Activated T-cell treated with anti-CD3 and anti-CD28 coated beads, Interleukin-2, amount 50 U/mL, for 4 hours (primary cell): ENCODE measurements at regions not wholly inside any gene's neighbourhood (a gene's known extent, or its start where the extent isn't known, plus 50 kb on each side); places are given as distances from the start of the nearest gene placed in this dataset.

Experiments
- ATAC-seq, 2 donors: fragments of 200-7000 bp; cut with Tn5 transposase; one replicate each; pipeline ENCODE4 v1.10.0; 2021
- DNase-seq: peaks from one replicate; pipeline ENCODE4 v3.0.0-alpha.2; 2020
- H3K27me3 Mint-ChIP-seq: one replicate; pipeline ENCODE4 v1.8.0; 2021; ENCODE audit warnings: low read depth, mixed read lengths
- H3K36me3 Mint-ChIP-seq: one replicate; pipeline ENCODE4 v1.8.0; 2022; ENCODE audit warnings: mixed read lengths; ENCODE audit not compliant: insufficient read depth
- H3K4me1 Mint-ChIP-seq: one replicate; pipeline ENCODE4 v1.8.0; 2021; ENCODE audit warnings: low read depth, mixed read lengths
- H3K4me3 Mint-ChIP-seq: one replicate; pipeline ENCODE4 v1.8.0; 2021; ENCODE audit warnings: mild to moderate bottlenecking, moderate library complexity, mixed read lengths
- H3K9me3 Mint-ChIP-seq: one replicate; pipeline ENCODE4 v1.8.0; 2021; ENCODE audit warnings: mixed read lengths

GRCh38 chr11:70869054-70869453 is 383.3 kb downstream of the SHANK2 start:
- H3K4me3 Mint-ChIP-seq = no peak overlapping the region

DNA sequence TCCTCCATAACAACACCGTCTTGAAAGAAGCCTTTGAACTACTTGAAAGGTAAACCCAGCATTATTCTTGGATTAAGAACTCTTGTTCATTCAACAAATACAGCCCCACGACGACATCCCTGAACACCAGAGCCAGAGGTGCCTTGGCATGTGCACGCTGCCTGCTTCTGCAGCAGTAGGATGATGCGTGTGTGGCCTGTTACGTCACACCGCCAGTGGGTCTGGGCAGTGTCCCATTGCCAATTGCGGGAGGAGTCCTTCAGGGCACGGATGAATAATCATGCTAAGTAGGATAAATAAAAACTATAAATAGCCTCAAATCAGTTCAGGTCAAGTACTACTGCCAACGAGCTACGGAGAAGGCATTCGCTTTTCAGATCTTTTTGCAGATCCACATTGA is 380.5 kb downstream of the SHANK2 start:
- ATAC-seq = no peak
- Mint-ChIP-seq H3K36me3 (no peaks in the 10 kb centered on the region), H3K4me1 (no peaks in the 10 kb centered on the region), H3K27me3 (peaks cover 8% of the 10 kb centered on the region), H3K4me3 (no peak overlapping the region), H3K9me3 (no peaks in the 10 kb centered on the region)
- no peak for DNase-seq

More at GRCh38 chr11:70869054-70869453, 383.3 kb downstream of the SHANK2 start:
- H3K4me1 Mint-ChIP-seq = no peaks in the 10 kb centered on the region
- no peak for DNase-seq
- peaks cover 10% of the 10 kb centered on the region for H3K27me3 Mint-ChIP-seq
- H3K36me3 Mint-ChIP-seq = no peaks in the 10 kb centered on the region
- ATAC-seq = no peak
- no peaks in the 10 kb centered on the region for H3K9me3 Mint-ChIP-seq

DNA sequence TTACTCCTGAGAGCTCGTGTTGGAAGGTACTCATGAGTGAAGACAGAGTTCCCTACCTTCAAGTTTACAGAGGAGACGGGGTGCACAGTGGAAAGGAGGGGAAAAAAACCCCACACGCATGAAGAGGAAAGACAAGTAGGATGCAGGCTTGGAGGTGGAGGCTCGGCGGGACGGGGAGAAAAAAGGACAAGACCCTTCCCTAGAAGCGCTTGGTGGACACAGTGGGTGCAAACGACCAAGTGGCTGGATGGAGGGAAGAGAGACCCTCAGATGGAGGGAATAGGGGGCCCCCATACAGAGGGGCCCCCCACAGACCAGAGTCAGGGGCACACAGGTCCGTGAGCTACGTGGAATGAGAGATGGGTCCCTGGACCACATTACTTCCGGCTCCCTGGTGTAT is 380.1 kb downstream of the SHANK2 start:
- no peaks in the 10 kb centered on the region for H3K9me3 Mint-ChIP-seq
- no peaks in the 10 kb centered on the region for H3K36me3 Mint-ChIP-seq
- peaks cover 8% of the 10 kb centered on the region for H3K27me3 Mint-ChIP-seq
- no peak overlapping the region for H3K4me3 Mint-ChIP-seq
- DNase-seq = no peak
- no peaks in the 10 kb centered on the region for H3K4me1 Mint-ChIP-seq
- ATAC-seq = no peak

- Mint-ChIP-seq H3K4me1 (no peaks in the 10 kb centered on the region), H3K27me3 (peaks cover 8% of the 10 kb centered on the region), H3K9me3 (no peaks in the 10 kb centered on the region), H3K36me3 (no peaks in the 10 kb centered on the region), H3K4me3 (no peak overlapping the region)
- DNase-seq (no peak), ATAC-seq (no peak)
Measured at GRCh38 chr11:70872955-70873735, 379.2 kb downstream of the SHANK2 start.

DNA sequence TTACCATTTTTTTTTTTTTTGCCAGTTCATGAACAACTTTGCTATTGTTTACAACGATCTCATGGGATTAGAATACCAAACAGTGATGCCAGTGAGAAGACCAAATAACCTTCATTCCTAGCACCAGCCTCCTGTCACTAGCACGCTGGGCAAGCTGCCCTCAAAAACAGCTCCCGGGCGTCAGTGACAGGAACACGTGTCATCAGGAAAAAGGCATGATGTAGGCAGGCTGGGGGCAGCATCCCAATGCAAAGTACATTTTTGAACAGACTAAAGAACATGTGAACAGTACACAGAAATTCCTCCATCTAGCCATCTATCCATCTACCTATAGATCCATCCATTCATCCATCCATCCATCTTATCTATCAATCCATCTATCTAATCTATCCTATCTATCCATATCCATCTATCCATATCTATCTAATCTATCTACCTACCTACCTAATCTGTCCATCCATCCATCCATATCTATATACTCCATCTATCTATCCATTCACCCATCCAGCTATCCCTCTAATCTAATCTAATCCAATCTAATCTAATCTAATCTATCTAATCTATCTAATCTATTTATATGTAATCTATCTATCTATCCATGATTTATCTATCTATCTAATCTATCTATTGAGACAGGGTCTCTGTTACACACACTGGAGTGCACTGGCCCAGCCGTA is 378.5 kb downstream of the SHANK2 start:
- Mint-ChIP-seq H3K27me3 (peaks cover 8% of the 10 kb centered on the region), H3K36me3 (no peaks in the 10 kb centered on the region), H3K9me3 (no peaks in the 10 kb centered on the region), H3K4me3 (no peak overlapping the region), H3K4me1 (no peaks in the 10 kb centered on the region)
- ATAC-seq (no peak), DNase-seq (no peak)

DNA sequence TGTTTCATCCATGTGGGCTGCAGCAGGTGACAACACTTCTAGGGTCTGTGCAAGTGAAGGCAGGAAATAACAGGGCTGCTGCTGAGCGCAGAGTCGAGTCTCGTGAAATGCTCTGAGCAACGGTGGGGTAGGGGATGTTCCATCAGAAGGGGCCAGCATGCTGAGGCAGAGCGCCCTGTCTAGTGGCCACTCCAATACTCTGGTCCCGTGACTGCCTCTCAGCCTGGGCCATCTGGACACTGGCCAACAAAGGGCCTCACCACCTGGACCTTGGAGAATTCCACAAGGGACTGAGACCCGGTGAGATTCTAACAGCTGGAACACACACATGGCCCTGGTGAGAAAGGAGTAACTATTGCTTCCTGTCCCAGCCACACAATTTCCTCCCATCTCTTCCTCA is 375.7 kb downstream of the SHANK2 start:
- no peaks in the 10 kb centered on the region for H3K9me3 Mint-ChIP-seq

GRCh38 chr11:70877151-70877550 is 375.2 kb downstream of the SHANK2 start:
- no peak for ATAC-seq
- DNase-seq = no peak
- H3K4me1 Mint-ChIP-seq = no peaks in the 10 kb centered on the region
- peaks cover 5% of the 10 kb centered on the region for H3K27me3 Mint-ChIP-seq
- H3K9me3 Mint-ChIP-seq = no peaks in the 10 kb centered on the region
- no peak overlapping the region for H3K4me3 Mint-ChIP-seq
- no peaks in the 10 kb centered on the region for H3K36me3 Mint-ChIP-seq

More for the DNA sequence above, 375.7 kb downstream of the SHANK2 start:
- Mint-ChIP-seq H3K27me3 (peaks cover 8% of the 10 kb centered on the region), H3K4me1 (no peaks in the 10 kb centered on the region), H3K4me3 (no peak overlapping the region), H3K36me3 (no peaks in the 10 kb centered on the region)
- DNase-seq = no peak
- ATAC-seq = no peak

DNA sequence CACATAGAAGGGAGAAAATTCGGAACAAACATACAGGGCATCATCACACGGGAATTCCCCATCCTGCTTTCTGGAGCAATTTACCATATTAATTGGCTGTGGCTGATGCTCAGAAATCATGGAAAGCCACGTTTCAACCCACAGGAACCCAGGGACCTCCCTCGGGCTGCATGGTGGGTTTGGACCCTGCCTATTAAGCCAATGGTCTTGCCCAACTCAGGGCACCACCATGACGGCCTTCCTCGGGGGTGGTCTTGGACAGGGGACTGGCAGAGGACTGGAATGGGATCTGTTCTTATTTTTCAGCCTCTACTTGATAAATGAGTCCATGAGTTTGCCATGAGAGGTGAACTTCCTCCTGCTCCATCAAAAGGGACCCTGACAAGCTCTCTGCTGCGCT is 374.0 kb downstream of the SHANK2 start:
- Mint-ChIP-seq H3K4me3 (no peak overlapping the region), H3K27me3 (peaks cover 6% of the 10 kb centered on the region), H3K9me3 (no peaks in the 10 kb centered on the region), H3K36me3 (no peaks in the 10 kb centered on the region), H3K4me1 (no peaks in the 10 kb centered on the region)
- ATAC-seq (no peak), DNase-seq (no peak)

- peaks cover 2% of the 10 kb centered on the region for H3K27me3 Mint-ChIP-seq
- H3K9me3 Mint-ChIP-seq = no peaks in the 10 kb centered on the region
- no peaks in the 10 kb centered on the region for H3K4me1 Mint-ChIP-seq
Measured at GRCh38 chr11:70879601-70880285, 372.6 kb downstream of the SHANK2 start.

GRCh38 chr11:70880416-70880815 is 372.0 kb downstream of the SHANK2 start:
- ATAC-seq = no peak
- no peaks in the 10 kb centered on the region for H3K4me1 Mint-ChIP-seq
- H3K4me3 Mint-ChIP-seq = no peak overlapping the region
- peaks cover 4% of the 10 kb centered on the region for H3K27me3 Mint-ChIP-seq
- no peak for DNase-seq
- no peaks in the 10 kb centered on the region for H3K36me3 Mint-ChIP-seq
- no peaks in the 10 kb centered on the region for H3K9me3 Mint-ChIP-seq

More at GRCh38 chr11:70879601-70880285, 372.6 kb downstream of the SHANK2 start:
- Mint-ChIP-seq H3K36me3 (no peaks in the 10 kb centered on the region), H3K4me3 (no peak overlapping the region)
- ATAC-seq = no peak
- no peak for DNase-seq

- Mint-ChIP-seq H3K4me1 (no peaks in the 10 kb centered on the region), H3K27me3 (peaks cover 4% of the 10 kb centered on the region), H3K36me3 (no peaks in the 10 kb centered on the region), H3K4me3 (no peak overlapping the region), H3K9me3 (no peaks in the 10 kb centered on the region)
- no peak for DNase-seq
- ATAC-seq = no peak
Measured at GRCh38 chr11:70881948-70882715, 370.2 kb downstream of the SHANK2 start.

DNA sequence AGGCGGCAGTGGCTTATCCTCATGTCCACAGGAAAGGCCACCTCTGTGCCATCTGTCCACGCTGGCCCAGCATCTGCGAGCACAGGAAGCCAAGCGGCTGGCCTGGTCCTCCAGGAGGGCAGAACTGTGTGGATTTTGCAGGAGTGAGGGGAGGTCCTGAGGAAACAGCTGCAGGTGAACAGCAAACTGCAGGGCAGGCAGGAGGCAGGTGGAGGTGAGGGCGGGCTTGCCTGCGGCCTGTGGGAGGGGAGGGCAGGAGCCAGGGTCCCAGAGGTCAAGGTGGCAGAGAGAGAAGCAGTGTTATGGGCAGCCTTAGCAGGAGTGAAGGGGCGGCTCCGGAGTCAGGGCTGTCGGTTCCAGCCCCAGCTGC is 369.7 kb downstream of the SHANK2 start:
- no peaks in the 10 kb centered on the region for H3K36me3 Mint-ChIP-seq
- H3K9me3 Mint-ChIP-seq = no peaks in the 10 kb centered on the region
- ATAC-seq (no peak), DNase-seq (no peak)
- no peak overlapping the region for H3K4me3 Mint-ChIP-seq
- H3K4me1 Mint-ChIP-seq = no peaks in the 10 kb centered on the region
- peaks cover 4% of the 10 kb centered on the region for H3K27me3 Mint-ChIP-seq

DNA sequence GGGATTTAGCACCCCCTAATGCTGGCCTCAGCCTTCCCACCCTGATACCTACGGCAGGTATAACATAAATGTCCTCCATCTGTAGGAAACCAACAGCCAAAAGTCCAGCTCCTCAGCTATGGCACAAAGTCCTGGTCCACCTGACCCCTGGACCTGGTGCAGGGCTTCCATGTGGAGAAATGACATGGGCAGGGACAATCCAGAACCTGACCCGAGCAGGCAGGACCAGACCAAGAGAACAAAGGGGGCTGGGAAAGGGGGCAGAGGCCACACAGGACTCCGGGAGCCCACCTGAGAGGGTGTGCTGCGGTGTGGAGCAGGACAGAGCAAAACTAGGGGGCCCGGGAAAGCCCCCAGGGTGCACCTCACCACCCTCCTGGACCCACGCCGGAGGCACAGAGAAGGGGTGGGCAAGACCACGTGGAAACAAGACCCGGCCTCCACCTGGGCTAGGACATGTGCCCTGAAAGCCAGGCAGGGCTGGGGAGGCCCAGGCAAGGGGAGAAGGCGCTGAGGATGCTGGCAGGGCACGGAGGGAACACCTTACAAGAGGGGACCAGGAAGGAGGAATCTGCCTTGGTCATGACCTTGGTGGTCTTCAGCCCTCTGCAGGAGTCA is 368.9 kb downstream of the SHANK2 start:
- H3K4me1 Mint-ChIP-seq = no peaks in the 10 kb centered on the region
- H3K36me3 Mint-ChIP-seq = no peaks in the 10 kb centered on the region
- peaks cover 4% of the 10 kb centered on the region for H3K27me3 Mint-ChIP-seq
- no peaks in the 10 kb centered on the region for H3K9me3 Mint-ChIP-seq
- ATAC-seq = no peak
- DNase-seq = no peak
- no peak overlapping the region for H3K4me3 Mint-ChIP-seq
